Activated naive CD4-positive, alpha-beta T cell treated with anti-CD3 and anti-CD28 coated beads, Interleukin-2, amount 50 U/mL, for 16 hours (primary cell): ENCODE measurements at regions not wholly inside any gene's neighbourhood (a gene's known extent, or its start where the extent isn't known, plus 50 kb on each side); places are given as distances from the start of the nearest gene placed in this dataset.

Source experiments
- DNase-seq: peaks from one replicate; pipeline ENCODE4 v3.0.0-alpha.2; 2020

GRCh38 chr4:181969151-181969550 is 274.1 kb upstream of the TENM3 start:
- DNase-seq, result no peak

GRCh38 chr4:181970366-181970765 is 272.8 kb upstream of the TENM3 start:
- no peak for DNase-seq

GRCh38 chr4:181971411-181971810 is 271.8 kb upstream of the TENM3 start:
- no peak for DNase-seq

GRCh38 chr4:181971973-181972372 is 271.2 kb upstream of the TENM3 start:
- DNase-seq, result no peak

GRCh38 chr4:181976764-181977163 is 266.4 kb upstream of the TENM3 start:
- DNase-seq, result no peak

GRCh38 chr4:181982437-181982836 is 260.8 kb upstream of the TENM3 start:
- DNase-seq, result no peak

- no peak for DNase-seq
Measured at GRCh38 chr4:181982856-181983255, 260.3 kb upstream of the TENM3 start.

- DNase-seq, result no peak
Measured at GRCh38 chr4:181987392-181987791, 255.8 kb upstream of the TENM3 start.

- no peak for DNase-seq
Measured at GRCh38 chr4:181989071-181989470, 254.1 kb upstream of the TENM3 start.

- DNase-seq, result no peak
Measured at GRCh38 chr4:181991369-181992108, 251.7 kb upstream of the TENM3 start.

GRCh38 chr4:181998398-181999295 is 244.6 kb upstream of the TENM3 start:
- DNase-seq, result no peak

GRCh38 chr4:182000077-182000476 is 243.1 kb upstream of the TENM3 start:
- no peak for DNase-seq

GRCh38 chr4:182010876-182011275 is 232.3 kb upstream of the TENM3 start:
- DNase-seq, result no peak

- no peak for DNase-seq
Measured at GRCh38 chr4:182014164-182014563, 229.0 kb upstream of the TENM3 start.

GRCh38 chr4:182015014-182015413 is 228.2 kb upstream of the TENM3 start:
- DNase-seq, result no peak

GRCh38 chr4:182015893-182016292 is 227.3 kb upstream of the TENM3 start:
- DNase-seq, result no peak

GRCh38 chr4:182017038-182017437 is 226.2 kb upstream of the TENM3 start:
- DNase-seq, result no peak

GRCh38 chr4:182018691-182019090 is 224.5 kb upstream of the TENM3 start:
- no peak for DNase-seq

GRCh38 chr4:182019148-182019652 is 224.0 kb upstream of the TENM3 start:
- no peak for DNase-seq

GRCh38 chr4:182022909-182023308 is 220.3 kb upstream of the TENM3 start:
- DNase-seq, result no peak

GRCh38 chr4:182023469-182023868 is 219.7 kb upstream of the TENM3 start:
- DNase-seq, result no peak

GRCh38 chr4:182042945-182043344 is 200.3 kb upstream of the TENM3 start:
- DNase-seq, result no peak

GRCh38 chr4:182048871-182049270 is 194.3 kb upstream of the TENM3 start:
- no peak for DNase-seq

GRCh38 chr4:182056866-182057265 is 186.3 kb upstream of the TENM3 start:
- DNase-seq, result no peak
